ENCODE measurements at regions not wholly inside any gene's neighbourhood (a gene's known extent, or its start where the extent isn't known, plus 50 kb on each side); places are given as distances from the start of the nearest gene placed in this dataset.

DNA sequence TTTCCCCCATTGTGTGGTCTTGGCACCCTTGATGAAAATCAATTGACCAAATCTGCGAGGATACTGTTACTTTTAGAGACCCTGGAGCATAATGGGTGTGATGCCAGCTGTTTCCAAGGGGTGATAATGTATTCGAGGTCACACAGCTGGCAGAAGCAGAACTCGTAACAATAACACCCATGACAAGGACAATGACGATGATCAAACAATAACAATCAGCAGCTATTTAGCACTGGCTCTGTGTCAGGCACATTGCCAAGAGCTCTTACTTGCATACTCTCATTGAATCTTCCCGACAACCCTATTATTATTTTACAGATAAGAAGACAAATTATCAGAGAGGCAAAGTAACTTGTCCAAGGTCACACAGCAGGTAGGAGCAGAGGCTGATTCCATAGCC, 223.7 kb upstream of the MSX2 start:
- Histone ChIP-seq H2AFZ (ENCODE audit: low read depth, low read length, poor library complexity, severe bottlenecking) (no peak overlapping the region), H3K27ac (ENCODE audit: low read depth, low read length) (no peak overlapping the region), H3K9me2 (ENCODE audit: insufficient read depth) (no peaks in the 10 kb centered on the region), H3K9ac (ENCODE audit: low read length) (no peak overlapping the region), H3K36me3 (ENCODE audit: control insufficient read depth in 1 of 2, insufficient read depth in 2 of 2, low read length in 2 of 2) (no peaks in the 10 kb centered on the region), H3K9me3 (ENCODE audit: control insufficient read depth in 1 of 2, insufficient read depth in 1 of 2, low read depth in 1 of 2, low read length in 2 of 2) (no peaks in the 10 kb centered on the region), H3K27me3 (ENCODE audit: insufficient read depth, low read length) (peaks cover 9% of the 10 kb centered on the region; the same call in 1 of the 2 replicates), H4K20me1 (ENCODE audit: insufficient read depth) (no peaks in the 10 kb centered on the region), H3K4me1 (ENCODE audit: control insufficient read depth in 1 of 2, insufficient read depth in 2 of 2, low read length in 2 of 2) (peaks cover 40 to 45% of the 10 kb centered on the region in 2 experiments), H3K79me2 (ENCODE audit: insufficient read depth, low read length) (no peaks in the 10 kb centered on the region), H3K4me2 (ENCODE audit: low read length) (no peak overlapping the region), H3K4me3 (replicated peaks in 1 of 2; ENCODE audit: low read depth in 1 of 2, low read length in 2 of 2) (no peak overlapping the region)
- POLR2A ChIA-PET, result no interaction called here
- BruUV-seq (replicated peaks), result no TSS peak
- ATAC-seq, result no peak
- RAD21 ChIA-PET (ENCODE audit: low non-redundant PET in 1 of 2, low total read pairs in 2 of 2, uncharacterized antibody in 2 of 2, unreplicated experiment in 2 of 2), result no interaction called here
- intact Hi-C loops (cut with micrococcal nuclease), result no loop called here
- TF ChIP-seq, protein P1, sequence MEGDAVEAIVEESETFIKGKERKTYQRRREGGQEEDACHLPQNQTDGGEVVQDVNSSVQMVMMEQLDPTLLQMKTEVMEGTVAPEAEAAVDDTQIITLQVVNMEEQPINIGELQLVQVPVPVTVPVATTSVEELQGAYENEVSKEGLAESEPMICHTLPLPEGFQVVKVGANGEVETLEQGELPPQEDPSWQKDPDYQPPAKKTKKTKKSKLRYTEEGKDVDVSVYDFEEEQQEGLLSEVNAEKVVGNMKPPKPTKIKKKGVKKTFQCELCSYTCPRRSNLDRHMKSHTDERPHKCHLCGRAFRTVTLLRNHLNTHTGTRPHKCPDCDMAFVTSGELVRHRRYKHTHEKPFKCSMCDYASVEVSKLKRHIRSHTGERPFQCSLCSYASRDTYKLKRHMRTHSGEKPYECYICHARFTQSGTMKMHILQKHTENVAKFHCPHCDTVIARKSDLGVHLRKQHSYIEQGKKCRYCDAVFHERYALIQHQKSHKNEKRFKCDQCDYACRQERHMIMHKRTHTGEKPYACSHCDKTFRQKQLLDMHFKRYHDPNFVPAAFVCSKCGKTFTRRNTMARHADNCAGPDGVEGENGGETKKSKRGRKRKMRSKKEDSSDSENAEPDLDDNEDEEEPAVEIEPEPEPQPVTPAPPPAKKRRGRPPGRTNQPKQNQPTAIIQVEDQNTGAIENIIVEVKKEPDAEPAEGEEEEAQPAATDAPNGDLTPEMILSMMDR (IDR thresholded peaks at IDR 0.05 in 2 of 3, conservative IDR thresholded peaks at IDR 0.05 in 1 of 3; ENCODE audit: borderline replicate concordance in 1 of 3, insufficient read depth in 1 of 3, low read depth in 2 of 3, low read length in 2 of 3), result no peak
- TF ChIP-seq FOSL1 (IDR thresholded peaks at IDR 0.05; ENCODE audit: low read depth) (no peak), ZNF274 (IDR thresholded peaks at IDR 0.05; ENCODE audit: low read depth, low read length) (no peak), CBX3 (IDR thresholded peaks at IDR 0.05; ENCODE audit: low read depth) (no peak), POLR2A (IDR thresholded peaks at IDR 0.05; ENCODE audit: borderline replicate concordance, extremely low read depth, insufficient read depth, insufficient read length) (no peak), TCF7L2 (IDR thresholded peaks at IDR 0.05; ENCODE audit: borderline replicate concordance, extremely low read depth, insufficient read depth, insufficient read length) (no peak), POLR2AphosphoS5 (IDR thresholded peaks at IDR 0.05; ENCODE audit: low read depth, low read length) (no peak), ELF1 (IDR thresholded peaks at IDR 0.05; ENCODE audit: borderline replicate concordance, low read depth) (no peak)
- TF ChIP-seq, protein P2, sequence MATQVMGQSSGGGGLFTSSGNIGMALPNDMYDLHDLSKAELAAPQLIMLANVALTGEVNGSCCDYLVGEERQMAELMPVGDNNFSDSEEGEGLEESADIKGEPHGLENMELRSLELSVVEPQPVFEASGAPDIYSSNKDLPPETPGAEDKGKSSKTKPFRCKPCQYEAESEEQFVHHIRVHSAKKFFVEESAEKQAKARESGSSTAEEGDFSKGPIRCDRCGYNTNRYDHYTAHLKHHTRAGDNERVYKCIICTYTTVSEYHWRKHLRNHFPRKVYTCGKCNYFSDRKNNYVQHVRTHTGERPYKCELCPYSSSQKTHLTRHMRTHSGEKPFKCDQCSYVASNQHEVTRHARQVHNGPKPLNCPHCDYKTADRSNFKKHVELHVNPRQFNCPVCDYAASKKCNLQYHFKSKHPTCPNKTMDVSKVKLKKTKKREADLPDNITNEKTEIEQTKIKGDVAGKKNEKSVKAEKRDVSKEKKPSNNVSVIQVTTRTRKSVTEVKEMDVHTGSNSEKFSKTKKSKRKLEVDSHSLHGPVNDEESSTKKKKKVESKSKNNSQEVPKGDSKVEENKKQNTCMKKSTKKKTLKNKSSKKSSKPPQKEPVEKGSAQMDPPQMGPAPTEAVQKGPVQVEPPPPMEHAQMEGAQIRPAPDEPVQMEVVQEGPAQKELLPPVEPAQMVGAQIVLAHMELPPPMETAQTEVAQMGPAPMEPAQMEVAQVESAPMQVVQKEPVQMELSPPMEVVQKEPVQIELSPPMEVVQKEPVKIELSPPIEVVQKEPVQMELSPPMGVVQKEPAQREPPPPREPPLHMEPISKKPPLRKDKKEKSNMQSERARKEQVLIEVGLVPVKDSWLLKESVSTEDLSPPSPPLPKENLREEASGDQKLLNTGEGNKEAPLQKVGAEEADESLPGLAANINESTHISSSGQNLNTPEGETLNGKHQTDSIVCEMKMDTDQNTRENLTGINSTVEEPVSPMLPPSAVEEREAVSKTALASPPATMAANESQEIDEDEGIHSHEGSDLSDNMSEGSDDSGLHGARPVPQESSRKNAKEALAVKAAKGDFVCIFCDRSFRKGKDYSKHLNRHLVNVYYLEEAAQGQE (IDR thresholded peaks at IDR 0.05; ENCODE audit: low read depth), result no peak
- DNase-seq (ENCODE audit: low read depth, low spot score), result no peak
- CTCF ChIA-PET, result no interaction called here

Measured in HCT116 (cell line).